A172 (cell line): ENCODE measurements at regions not wholly inside any gene's neighbourhood (a gene's known extent, or its start where the extent isn't known, plus 50 kb on each side); places are given as distances from the start of the nearest gene placed in this dataset.

Source experiments
- DNase-seq: peaks from one replicate; pipeline ENCODE4 v3.0.0-alpha.2; 2015; ENCODE audit warnings: low spot score

- DNase-seq = no peak
Measured at GRCh38 chr10:117670116-117670904, 127.8 kb downstream of the EMX2 start.

- DNase-seq = no peak
Measured at GRCh38 chr10:117673230-117674010, 130.9 kb downstream of the EMX2 start.

- DNase-seq = no peak
Measured at GRCh38 chr10:117674201-117674600, 131.7 kb downstream of the EMX2 start.

- no peak for DNase-seq
Measured at GRCh38 chr10:117674646-117675045, 132.1 kb downstream of the EMX2 start.

GRCh38 chr10:117675514-117676055 lies 133.0 kb downstream of the EMX2 start:
- DNase-seq = no peak

- DNase-seq = no peak
Measured at GRCh38 chr10:117677239-117677638, 134.7 kb downstream of the EMX2 start.

GRCh38 chr10:117677890-117678500 lies 135.4 kb downstream of the EMX2 start:
- no peak for DNase-seq

GRCh38 chr10:117680601-117681000 lies 138.1 kb downstream of the EMX2 start:
- no peak for DNase-seq

- no peak for DNase-seq
Measured at GRCh38 chr10:117681104-117681503, 138.6 kb downstream of the EMX2 start.

GRCh38 chr10:117684046-117684610 lies 141.6 kb downstream of the EMX2 start:
- no peak for DNase-seq

- DNase-seq = peak; percentile 9
Measured at GRCh38 chr10:117684672-117685211, 142.2 kb downstream of the EMX2 start.

- DNase-seq = no peak
Measured at GRCh38 chr10:117685431-117685830, 142.9 kb downstream of the EMX2 start.

GRCh38 chr10:117686606-117687005 lies 144.1 kb downstream of the EMX2 start:
- DNase-seq = no peak

GRCh38 chr10:117688358-117688757 lies 145.8 kb downstream of the EMX2 start:
- DNase-seq = no peak

- no peak for DNase-seq
Measured at GRCh38 chr10:117689566-117689965, 147.0 kb downstream of the EMX2 start.

- no peak for DNase-seq
Measured at GRCh38 chr10:117690359-117690758, 147.8 kb downstream of the EMX2 start.

GRCh38 chr10:117694190-117694589 lies 151.6 kb downstream of the EMX2 start:
- no peak for DNase-seq

- DNase-seq = no peak
Measured at GRCh38 chr10:117697402-117697801, 154.9 kb downstream of the EMX2 start.

GRCh38 chr10:117698809-117699208 lies 156.3 kb downstream of the EMX2 start:
- no peak for DNase-seq

- no peak for DNase-seq
Measured at GRCh38 chr10:117699436-117700075, 157.0 kb downstream of the EMX2 start.

GRCh38 chr10:117710181-117710798 lies 167.7 kb downstream of the EMX2 start:
- no peak for DNase-seq
